HuH-7 (cell line): ENCODE measurements at regions not wholly inside any gene's neighbourhood (a gene's known extent, or its start where the extent isn't known, plus 50 kb on each side); places are given as distances from the start of the nearest gene placed in this dataset.
A peak's percentile ranks its signal among the peaks of the same experiment; 100 is the strongest.
"Not testable (repeated sequence)": the region's sequence is repeated elsewhere in the genome, so short reads cannot be mapped to it uniquely, and the experiment has no call there.

Source experiments
- DNase-seq: peaks from one replicate; pipeline ENCODE4 v3.0.0; 2011; ENCODE audit warnings: low spot score

- DNase-seq = no peak
Observed at GRCh38 chrX:121169099-121170035, 122.0 kb downstream of the GLUD2 start.

GRCh38 chrX:121172703-121173102, 125.3 kb downstream of the GLUD2 start:
- DNase-seq = no peak

GRCh38 chrX:121179972-121180371, 132.6 kb downstream of the GLUD2 start:
- DNase-seq = no peak

- DNase-seq = no peak
Observed at GRCh38 chrX:121191779-121192178, 144.4 kb downstream of the GLUD2 start.

DNA sequence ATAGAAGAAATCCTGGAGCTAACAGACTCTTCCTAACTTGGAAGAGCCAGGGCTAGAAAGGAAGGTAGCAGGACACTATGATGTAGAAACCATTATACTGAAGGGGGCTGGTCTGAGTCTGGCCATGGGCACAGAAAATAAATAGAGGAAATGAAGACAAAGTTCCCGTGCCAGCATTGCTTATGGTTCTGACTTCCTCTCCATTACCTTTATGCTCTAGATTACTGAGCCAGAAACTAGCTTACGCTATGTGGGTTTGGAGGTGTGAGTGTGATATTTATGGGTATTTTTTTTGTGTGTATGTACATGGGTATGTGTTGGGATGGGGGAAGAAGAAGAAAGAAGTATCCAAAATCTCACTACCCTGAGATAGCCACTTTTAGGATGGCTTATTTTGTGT, 148.3 kb downstream of the GLUD2 start:
- DNase-seq = no peak

DNA sequence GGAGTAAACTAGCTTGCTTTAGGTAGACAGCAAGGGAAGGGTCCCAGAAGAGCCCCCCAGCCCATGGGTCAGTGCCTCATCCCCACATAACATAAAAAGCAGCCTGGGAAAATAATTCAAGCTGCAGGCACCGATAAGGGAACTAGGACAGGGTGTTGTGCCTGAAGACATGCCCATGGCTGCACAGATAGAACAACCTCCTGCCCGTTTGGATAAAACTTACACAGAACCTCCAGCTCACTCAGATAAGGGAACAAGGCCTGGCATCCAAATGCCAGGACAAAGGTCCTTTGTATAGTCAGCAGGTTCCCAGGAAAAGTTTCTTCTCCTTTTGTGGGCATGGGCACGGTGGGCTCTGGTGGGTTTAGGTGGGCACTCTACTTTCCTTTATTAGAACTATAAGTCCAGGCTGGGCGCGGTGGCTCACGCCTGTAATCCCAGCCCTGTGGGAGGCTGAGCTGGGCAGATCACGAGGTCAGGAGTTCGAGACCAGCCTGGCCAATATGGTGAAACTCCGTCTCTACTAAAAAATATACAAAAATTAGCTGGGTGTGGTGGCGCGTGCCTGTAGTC, 149.5 kb downstream of the GLUD2 start:
- DNase-seq = not testable (repeated sequence)

DNA sequence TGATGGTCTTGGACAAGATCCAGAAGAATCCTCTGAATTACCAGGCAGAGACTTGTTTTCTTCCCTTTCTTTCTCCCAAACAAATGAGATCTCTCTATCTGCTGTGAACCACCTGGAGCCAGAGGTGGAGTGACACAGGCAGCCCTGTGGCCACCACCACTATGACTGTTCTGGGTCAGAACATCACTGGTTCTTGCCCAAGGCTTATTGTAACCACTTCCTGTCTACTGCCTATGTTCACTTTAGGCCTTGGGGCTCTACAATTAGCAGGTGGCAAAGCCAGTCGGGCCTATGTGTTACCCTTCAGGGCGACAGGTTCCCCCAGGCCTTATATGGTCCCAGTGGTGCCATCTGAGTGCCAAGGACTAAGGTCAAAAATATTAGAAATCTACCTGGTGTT, 161.2 kb downstream of the GLUD2 start:
- DNase-seq = no peak

- DNase-seq = peak; percentile 5
Observed at GRCh38 chrX:121216641-121217374, 169.4 kb downstream of the GLUD2 start.

DNA sequence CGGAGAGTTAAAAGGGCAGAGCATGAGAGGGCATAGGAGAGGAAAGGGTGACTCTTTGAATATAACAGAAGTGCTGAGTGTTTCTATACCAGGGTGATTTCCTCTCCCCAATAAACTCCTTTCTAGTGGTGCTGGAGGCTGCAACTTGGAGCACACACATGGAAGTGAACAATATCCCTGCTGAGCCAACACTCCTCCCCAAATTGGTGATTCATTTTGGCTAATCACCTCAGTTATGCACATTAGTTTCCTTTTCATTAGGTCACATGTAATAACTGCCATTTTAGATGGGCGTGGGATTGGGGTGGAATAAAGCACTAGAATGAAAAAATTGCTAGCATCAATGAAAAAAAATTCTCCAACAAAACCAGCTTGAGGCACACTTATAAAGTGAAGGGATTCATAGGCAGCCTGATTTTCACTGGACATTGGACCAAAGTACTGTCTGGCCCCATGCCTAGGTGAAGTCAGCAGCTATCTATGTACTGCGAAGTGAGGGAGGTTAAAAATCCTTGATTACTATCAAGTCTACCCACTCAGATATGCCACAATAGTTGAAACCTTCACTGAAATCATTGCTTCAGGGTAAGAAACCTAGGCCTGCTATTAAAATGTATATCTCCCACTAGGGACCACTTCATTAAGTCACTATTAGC, 174.0 kb downstream of the GLUD2 start:
- no peak for DNase-seq

DNA sequence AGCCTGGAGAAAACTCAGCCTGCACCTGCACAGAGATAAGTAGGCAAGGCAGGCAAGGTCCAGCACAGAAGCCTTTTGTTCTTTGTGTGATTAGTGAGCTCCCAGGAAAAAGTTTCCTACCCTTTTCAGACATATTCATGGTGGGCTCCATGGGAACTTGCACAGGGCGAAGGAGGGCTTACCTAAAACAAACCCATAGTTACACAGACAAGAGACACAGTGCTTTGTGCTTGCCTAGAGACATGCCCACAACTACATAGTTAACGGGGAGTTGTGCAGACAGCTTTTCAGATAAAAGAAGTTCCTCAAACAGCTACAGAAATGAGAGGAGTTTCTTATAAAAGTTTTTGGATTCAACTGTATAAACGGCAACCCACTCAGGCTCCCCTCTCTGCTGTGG, 180.5 kb downstream of the GLUD2 start:
- DNase-seq = no peak

GRCh38 chrX:121231566-121232358, 184.4 kb downstream of the GLUD2 start:
- DNase-seq = no peak

DNA sequence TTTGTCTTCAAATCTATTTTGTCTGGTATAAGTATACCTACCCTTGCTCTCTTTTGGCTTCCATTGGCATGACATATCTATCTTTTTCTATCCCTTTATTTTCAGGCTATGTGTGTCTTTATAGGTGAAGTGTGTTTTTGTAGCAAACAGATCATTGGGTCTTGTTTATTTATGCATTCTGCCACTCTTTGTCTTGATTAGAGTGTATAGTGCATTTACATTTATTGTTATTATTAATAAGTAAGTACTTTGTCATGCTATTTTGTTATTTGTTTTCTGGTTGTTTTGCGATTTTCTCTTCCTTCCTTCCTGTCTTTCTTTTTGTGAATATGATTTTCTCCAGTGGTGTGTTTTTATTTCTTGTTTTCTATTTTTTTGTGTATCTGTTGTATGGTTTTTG, 188.6 kb downstream of the GLUD2 start:
- no peak for DNase-seq

DNA sequence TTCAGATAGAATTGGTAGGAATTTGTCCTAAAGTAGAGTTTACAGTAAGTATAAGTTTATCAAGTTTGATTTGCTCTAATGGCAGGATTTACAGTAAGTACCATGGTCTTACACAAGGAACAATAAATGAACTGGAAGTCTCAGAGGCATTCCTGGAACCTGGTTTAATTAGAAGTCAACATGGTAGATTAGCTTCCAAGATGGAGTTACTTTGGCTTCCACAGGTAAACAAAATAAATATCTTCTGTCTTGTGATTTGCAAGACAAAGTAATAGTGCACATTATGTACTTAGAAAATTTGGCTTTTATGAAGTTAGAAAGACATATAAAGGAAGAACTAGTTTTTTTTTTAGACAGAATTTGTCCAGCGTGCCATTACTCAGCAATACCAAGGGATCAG, 190.7 kb downstream of the GLUD2 start:
- DNase-seq = no peak

GRCh38 chrX:121244511-121244910, 197.1 kb downstream of the GLUD2 start:
- DNase-seq = no peak

- no peak for DNase-seq
Observed at GRCh38 chrX:121245763-121246162, 198.4 kb downstream of the GLUD2 start.

DNA sequence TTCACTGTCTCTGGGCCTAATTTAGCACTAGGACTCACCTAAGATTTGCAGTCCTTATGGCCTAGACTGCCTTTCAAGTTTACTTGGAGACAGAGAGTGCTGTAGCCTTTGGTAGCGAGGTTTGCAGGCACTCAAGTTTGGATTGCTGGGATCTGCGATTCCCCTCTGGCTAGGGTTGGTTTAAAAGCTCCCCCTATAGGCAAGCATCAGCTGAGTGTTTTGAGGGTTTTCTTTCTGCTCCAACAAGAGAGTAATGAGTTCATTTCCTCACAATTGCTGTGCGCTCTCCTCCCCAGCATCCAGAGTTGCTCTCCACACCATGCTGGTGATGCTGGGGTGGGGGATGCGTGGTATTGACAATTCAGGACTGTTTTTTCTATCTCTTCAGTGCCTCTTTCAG, 206.9 kb downstream of the GLUD2 start:
- DNase-seq = no peak

- no peak for DNase-seq
Observed at GRCh38 chrX:121256647-121257046, 209.2 kb downstream of the GLUD2 start.

- DNase-seq = no peak
Observed at GRCh38 chrX:121258545-121258944, 211.1 kb downstream of the GLUD2 start.

DNA sequence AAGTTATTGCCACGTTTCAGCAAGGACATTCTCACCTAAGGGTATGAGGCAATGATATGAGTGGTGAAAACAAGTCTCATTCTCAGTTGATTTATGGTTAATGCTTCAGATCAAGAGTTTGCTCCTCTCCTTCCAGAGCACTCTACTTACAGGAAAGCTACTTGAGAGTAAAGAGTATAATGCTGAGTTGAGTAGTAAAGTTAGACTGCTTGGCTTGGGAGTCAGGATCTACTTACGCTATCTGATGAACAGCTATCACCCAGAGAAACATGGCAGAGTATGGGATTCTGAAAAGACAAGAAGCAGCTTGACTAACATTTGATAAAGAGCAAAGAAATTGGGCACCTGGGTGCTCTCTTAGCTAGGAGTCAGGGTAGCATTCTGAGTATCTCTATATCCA, 211.8 kb downstream of the GLUD2 start:
- DNase-seq = no peak

DNA sequence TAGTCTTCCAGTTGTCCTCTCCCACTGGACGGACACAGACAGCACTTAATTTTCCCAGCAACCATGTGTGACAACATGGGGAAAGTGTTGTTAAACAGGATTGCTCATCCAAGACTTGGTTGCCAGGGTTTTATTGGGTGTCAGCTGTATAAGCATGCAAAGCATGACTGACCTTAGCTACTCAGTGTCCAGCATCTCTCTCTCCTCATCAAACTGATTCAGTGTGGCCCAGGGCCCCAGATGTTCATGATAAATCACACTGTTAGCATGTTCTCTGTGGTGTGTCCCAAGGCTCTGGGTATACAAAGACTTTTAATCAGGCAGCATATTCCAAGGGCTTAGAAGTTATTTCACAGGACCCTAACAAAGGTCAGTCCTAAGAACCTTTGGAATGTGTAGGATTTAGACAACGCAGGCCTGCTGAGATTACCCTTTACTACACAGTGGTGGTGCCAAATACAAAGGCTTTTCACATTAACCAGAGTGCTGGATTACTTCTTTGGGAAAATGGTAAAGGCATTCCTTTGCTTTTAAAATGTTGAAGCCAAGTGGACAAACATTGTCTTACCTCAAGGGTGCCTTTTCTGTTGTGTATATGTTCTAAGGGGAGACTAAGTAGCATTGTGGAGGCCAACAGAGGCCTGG, 213.3 kb downstream of the GLUD2 start:
- no peak for DNase-seq

GRCh38 chrX:121283921-121284320, 236.5 kb downstream of the GLUD2 start:
- DNase-seq = no peak
